Muscle of arm (tissue), 1 donor: ENCODE measurements at regions not wholly inside any gene's neighbourhood (a gene's known extent, or its start where the extent isn't known, plus 50 kb on each side); places are given as distances from the start of the nearest gene placed in this dataset.
"Not testable (repeated sequence)": the region's sequence is repeated elsewhere in the genome, so short reads cannot be mapped to it uniquely, and the experiment has no call there.

Experiments used
- DNase-seq: peaks from one replicate; pipeline ENCODE4 v3.0.0-alpha.2; 2013

- no peak for DNase-seq
Measured at GRCh38 chr14:105913861-105914260, 387.5 kb downstream of the TMEM121 start.

- not testable (repeated sequence) for DNase-seq
Measured at GRCh38 chr14:105914281-105914680, 387.9 kb downstream of the TMEM121 start.

GRCh38 chr14:105914738-105915385 is 388.5 kb downstream of the TMEM121 start:
- DNase-seq: no peak

- DNase-seq: not testable (repeated sequence)
Measured at GRCh38 chr14:105915546-105915945, 389.2 kb downstream of the TMEM121 start.

GRCh38 chr14:105917136-105917932 is 391.0 kb downstream of the TMEM121 start:
- not testable (repeated sequence) for DNase-seq

GRCh38 chr14:105917933-105918436 is 391.6 kb downstream of the TMEM121 start:
- no peak for DNase-seq

- DNase-seq: no peak
Measured at GRCh38 chr14:105918496-105919262, 392.3 kb downstream of the TMEM121 start.

GRCh38 chr14:105919458-105920150 is 393.2 kb downstream of the TMEM121 start:
- DNase-seq: no peak

- not testable (repeated sequence) for DNase-seq
Measured at GRCh38 chr14:105920151-105920700, 393.8 kb downstream of the TMEM121 start.

- DNase-seq: not testable (repeated sequence)
Measured at GRCh38 chr14:105920803-105921755, 394.7 kb downstream of the TMEM121 start.

GRCh38 chr14:105921781-105922180 is 395.4 kb downstream of the TMEM121 start:
- not testable (repeated sequence) for DNase-seq

- not testable (repeated sequence) for DNase-seq
Measured at GRCh38 chr14:105923520-105924191, 397.3 kb downstream of the TMEM121 start.

GRCh38 chr14:105924951-105925591 is 398.7 kb downstream of the TMEM121 start:
- no peak for DNase-seq

GRCh38 chr14:105925615-105926372 is 399.4 kb downstream of the TMEM121 start:
- DNase-seq: no peak

GRCh38 chr14:105926373-105927095 is 400.2 kb downstream of the TMEM121 start:
- no peak for DNase-seq

GRCh38 chr14:105927096-105928060 is 401.0 kb downstream of the TMEM121 start:
- no peak for DNase-seq
